ENCODE measurements at regions not wholly inside any gene's neighbourhood (a gene's known extent, or its start where the extent isn't known, plus 50 kb on each side); places are given as distances from the start of the nearest gene placed in this dataset.
"Not testable (repeated sequence)": the region's sequence is repeated elsewhere in the genome, so short reads cannot be mapped to it uniquely, and the experiment has no call there.

GRCh38 chr14:89060191-89060590, 235.7 kb downstream of the TTC8 start:
- DNase-seq (ENCODE audit: low read depth in 2 of 2, low spot score in 1 of 2) = no peak

- no peak for DNase-seq (ENCODE audit: low read depth in 2 of 2, low spot score in 1 of 2)
These were observed 237.2 kb downstream of the TTC8 start for GRCh38 chr14:89061696-89062095.

GRCh38 chr14:89065879-89066278, 241.4 kb downstream of the TTC8 start:
- DNase-seq (ENCODE audit: low read depth in 2 of 2, low spot score in 1 of 2) = no peak

- no peak for DNase-seq (ENCODE audit: low read depth in 2 of 2, low spot score in 1 of 2)
These were observed 243.0 kb downstream of the TTC8 start for GRCh38 chr14:89067293-89067972.

- DNase-seq (ENCODE audit: low read depth in 2 of 2, low spot score in 1 of 2) = no peak
These were observed 253.8 kb downstream of the TTC8 start for GRCh38 chr14:89078021-89078795.

GRCh38 chr14:89085231-89085731, 260.8 kb downstream of the TTC8 start:
- DNase-seq (ENCODE audit: low read depth in 2 of 2, low spot score in 1 of 2) = no peak

- DNase-seq (ENCODE audit: low read depth in 2 of 2, low spot score in 1 of 2) = no peak
These were observed 261.4 kb downstream of the TTC8 start for GRCh38 chr14:89085737-89086382.

- no peak for DNase-seq (ENCODE audit: low read depth in 2 of 2, low spot score in 1 of 2)
These were observed 264.1 kb downstream of the TTC8 start for GRCh38 chr14:89088530-89088929.

- no peak for DNase-seq (ENCODE audit: low read depth in 2 of 2, low spot score in 1 of 2)
These were observed 264.9 kb downstream of the TTC8 start for GRCh38 chr14:89089330-89089729.

GRCh38 chr14:89091781-89092180, 267.3 kb downstream of the TTC8 start:
- no peak for DNase-seq (ENCODE audit: low read depth in 2 of 2, low spot score in 1 of 2)

- no peak for DNase-seq (ENCODE audit: low read depth in 2 of 2, low spot score in 1 of 2)
These were observed 268.8 kb downstream of the TTC8 start for GRCh38 chr14:89093083-89093730.

- DNase-seq (ENCODE audit: low read depth in 2 of 2, low spot score in 1 of 2) = no peak
These were observed 270.6 kb downstream of the TTC8 start for GRCh38 chr14:89095036-89095435.

GRCh38 chr14:89096946-89097345, 272.5 kb downstream of the TTC8 start:
- no peak for DNase-seq (ENCODE audit: low read depth in 2 of 2, low spot score in 1 of 2)

GRCh38 chr14:89098254-89098653, 273.8 kb downstream of the TTC8 start:
- DNase-seq (ENCODE audit: low read depth in 2 of 2, low spot score in 1 of 2) = no peak

- not testable (repeated sequence) for DNase-seq (ENCODE audit: low read depth in 2 of 2, low spot score in 1 of 2)
These were observed 279.8 kb downstream of the TTC8 start for GRCh38 chr14:89104171-89104817.

- not testable (repeated sequence) for DNase-seq (ENCODE audit: low read depth in 2 of 2, low spot score in 1 of 2)
These were observed 280.4 kb downstream of the TTC8 start for GRCh38 chr14:89104861-89105260.
